ENCODE measurements at regions not wholly inside any gene's neighbourhood (a gene's known extent, or its start where the extent isn't known, plus 50 kb on each side); places are given as distances from the start of the nearest gene placed in this dataset.

GRCh38 chr20:57791178-57791962 lies 81.6 kb upstream of the PMEPA1 start:
- no peak for TF ChIP-seq POLR2A (IDR thresholded peaks at IDR 0.05; ENCODE audit: borderline replicate concordance, extremely low read depth, insufficient read depth, insufficient read length)
- TF ChIP-seq POLR2AphosphoS5 (IDR thresholded peaks at IDR 0.05; ENCODE audit: low read depth, low read length), result no peak
- TF ChIP-seq CTCF (IDR thresholded peaks at IDR 0.05 in 2 of 3, conservative IDR thresholded peaks at IDR 0.05 in 1 of 3; ENCODE audit: borderline replicate concordance in 1 of 3, insufficient read depth in 1 of 3, low read depth in 2 of 3, low read length in 2 of 3), result no peak
- TF ChIP-seq RAD21 (IDR thresholded peaks at IDR 0.05; ENCODE audit: low read depth), result no peak
- TF ChIP-seq TCF7L2 (IDR thresholded peaks at IDR 0.05; ENCODE audit: borderline replicate concordance, extremely low read depth, insufficient read depth, insufficient read length), result no peak
- no peak for TF ChIP-seq SIN3A (IDR thresholded peaks at IDR 0.05; ENCODE audit: low read depth)

Data from HCT116 (cell line).